ENCODE measurements at regions not wholly inside any gene's neighbourhood (a gene's known extent, or its start where the extent isn't known, plus 50 kb on each side); places are given as distances from the start of the nearest gene placed in this dataset.

- TF ChIP-seq CTCF (IDR thresholded peaks at IDR 0.05; ENCODE audit: borderline replicate concordance, extremely low read depth, low read length, poor library complexity, severe bottlenecking) (no peak), EZH2 (IDR thresholded peaks at IDR 0.05; ENCODE audit: borderline replicate concordance, low read depth, low read length, severe bottlenecking) (no peak)
These were observed 466.7 kb downstream of the TYW1 start for GRCh38 chr7:67463316-67463715.

All from DND-41 (cell line).